ENCODE measurements at regions not wholly inside any gene's neighbourhood (a gene's known extent, or its start where the extent isn't known, plus 50 kb on each side); places are given as distances from the start of the nearest gene placed in this dataset.

GRCh38 chr6:66664112-66664511 is 957.1 kb upstream of the EYS start:
- no peak for DNase-seq (ENCODE audit: low read depth)
- H3K27me3 ChIP-seq (replicated peaks; ENCODE audit: control insufficient read depth, insufficient read depth, low read length), result no peaks in the 10 kb centered on the region
- no peaks in the 10 kb centered on the region for H3K4me1 ChIP-seq (ENCODE audit: control insufficient read depth, insufficient read depth, low read length)
- no peaks in the 10 kb centered on the region for H3K36me3 ChIP-seq (ENCODE audit: control insufficient read depth, insufficient read depth, low read length, severe bottlenecking)
- no peak overlapping the region for H3K9ac ChIP-seq (ENCODE audit: low read length)
- H3K4me3 ChIP-seq (ENCODE audit: low read length), result no peak overlapping the region
- H3K9me3 ChIP-seq (ENCODE audit: control insufficient read depth, low read length), result no peaks in the 10 kb centered on the region

- DNase-seq (ENCODE audit: low read depth), result no peak
- Histone ChIP-seq H3K4me3 (ENCODE audit: low read length) (no peak overlapping the region), H3K9ac (ENCODE audit: low read length) (no peak overlapping the region), H3K9me3 (ENCODE audit: control insufficient read depth, low read length) (no peaks in the 10 kb centered on the region), H3K27me3 (replicated peaks; ENCODE audit: control insufficient read depth, insufficient read depth, low read length) (no peaks in the 10 kb centered on the region), H3K36me3 (ENCODE audit: control insufficient read depth, insufficient read depth, low read length, severe bottlenecking) (no peaks in the 10 kb centered on the region), H3K4me1 (ENCODE audit: control insufficient read depth, insufficient read depth, low read length) (no peaks in the 10 kb centered on the region)
Observed at GRCh38 chr6:66662721-66663507, 955.9 kb upstream of the EYS start.

GRCh38 chr6:66662196-66662595 is 955.2 kb upstream of the EYS start:
- H3K4me1 ChIP-seq (ENCODE audit: control insufficient read depth, insufficient read depth, low read length), result no peaks in the 10 kb centered on the region
- no peaks in the 10 kb centered on the region for H3K36me3 ChIP-seq (ENCODE audit: control insufficient read depth, insufficient read depth, low read length, severe bottlenecking)
- no peaks in the 10 kb centered on the region for H3K27me3 ChIP-seq (replicated peaks; ENCODE audit: control insufficient read depth, insufficient read depth, low read length)
- H3K4me3 ChIP-seq (ENCODE audit: low read length), result no peak overlapping the region
- no peak overlapping the region for H3K9ac ChIP-seq (ENCODE audit: low read length)
- DNase-seq (ENCODE audit: low read depth), result peak; percentile 49
- no peaks in the 10 kb centered on the region for H3K9me3 ChIP-seq (ENCODE audit: control insufficient read depth, low read length)

- DNase-seq (ENCODE audit: low read depth), result no peak
- Histone ChIP-seq H3K9ac (ENCODE audit: low read length) (no peak overlapping the region), H3K36me3 (ENCODE audit: control insufficient read depth, insufficient read depth, low read length, severe bottlenecking) (no peaks in the 10 kb centered on the region), H3K4me3 (ENCODE audit: low read length) (no peak overlapping the region), H3K4me1 (ENCODE audit: control insufficient read depth, insufficient read depth, low read length) (no peaks in the 10 kb centered on the region), H3K27me3 (replicated peaks; ENCODE audit: control insufficient read depth, insufficient read depth, low read length) (no peaks in the 10 kb centered on the region), H3K9me3 (ENCODE audit: control insufficient read depth, low read length) (no peaks in the 10 kb centered on the region)
Observed at GRCh38 chr6:66655420-66655819, 948.4 kb upstream of the EYS start.

- Histone ChIP-seq H3K9ac (ENCODE audit: low read length) (no peak overlapping the region), H3K9me3 (ENCODE audit: control insufficient read depth, low read length) (no peaks in the 10 kb centered on the region), H3K27me3 (replicated peaks; ENCODE audit: control insufficient read depth, insufficient read depth, low read length) (no peaks in the 10 kb centered on the region), H3K4me1 (ENCODE audit: control insufficient read depth, insufficient read depth, low read length) (no peaks in the 10 kb centered on the region), H3K4me3 (ENCODE audit: low read length) (no peak overlapping the region), H3K36me3 (ENCODE audit: control insufficient read depth, insufficient read depth, low read length, severe bottlenecking) (no peaks in the 10 kb centered on the region)
- DNase-seq (ENCODE audit: low read depth), result no peak
Observed at GRCh38 chr6:66638518-66638917, 931.5 kb upstream of the EYS start.

- H3K9me3 ChIP-seq (ENCODE audit: control insufficient read depth, low read length), result no peaks in the 10 kb centered on the region
- H3K9ac ChIP-seq (ENCODE audit: low read length), result no peak overlapping the region
- H3K36me3 ChIP-seq (ENCODE audit: control insufficient read depth, insufficient read depth, low read length, severe bottlenecking), result no peaks in the 10 kb centered on the region
- no peaks in the 10 kb centered on the region for H3K27me3 ChIP-seq (replicated peaks; ENCODE audit: control insufficient read depth, insufficient read depth, low read length)
- DNase-seq (ENCODE audit: low read depth), result no peak
- no peaks in the 10 kb centered on the region for H3K4me1 ChIP-seq (ENCODE audit: control insufficient read depth, insufficient read depth, low read length)
- H3K4me3 ChIP-seq (ENCODE audit: low read length), result no peak overlapping the region
Observed at GRCh38 chr6:66638099-66638498, 931.1 kb upstream of the EYS start.

- H3K4me3 ChIP-seq (ENCODE audit: low read length), result no peak overlapping the region
- no peaks in the 10 kb centered on the region for H3K9me3 ChIP-seq (ENCODE audit: control insufficient read depth, low read length)
- no peaks in the 10 kb centered on the region for H3K4me1 ChIP-seq (ENCODE audit: control insufficient read depth, insufficient read depth, low read length)
- H3K9ac ChIP-seq (ENCODE audit: low read length), result no peak overlapping the region
- no peaks in the 10 kb centered on the region for H3K27me3 ChIP-seq (replicated peaks; ENCODE audit: control insufficient read depth, insufficient read depth, low read length)
- no peaks in the 10 kb centered on the region for H3K36me3 ChIP-seq (ENCODE audit: control insufficient read depth, insufficient read depth, low read length, severe bottlenecking)
- peak; percentile 1 for DNase-seq (ENCODE audit: low read depth)
Observed at GRCh38 chr6:66628917-66629316, 921.9 kb upstream of the EYS start.

- Histone ChIP-seq H3K36me3 (ENCODE audit: control insufficient read depth, insufficient read depth, low read length, severe bottlenecking) (no peaks in the 10 kb centered on the region), H3K4me1 (ENCODE audit: control insufficient read depth, insufficient read depth, low read length) (no peaks in the 10 kb centered on the region), H3K27me3 (replicated peaks; ENCODE audit: control insufficient read depth, insufficient read depth, low read length) (no peaks in the 10 kb centered on the region), H3K9ac (ENCODE audit: low read length) (no peak overlapping the region), H3K4me3 (ENCODE audit: low read length) (no peak overlapping the region), H3K9me3 (ENCODE audit: control insufficient read depth, low read length) (no peaks in the 10 kb centered on the region)
- no peak for DNase-seq (ENCODE audit: low read depth)
Observed at GRCh38 chr6:66623050-66623449, 916.0 kb upstream of the EYS start.

- Histone ChIP-seq H3K4me3 (ENCODE audit: low read length) (no peak overlapping the region), H3K36me3 (ENCODE audit: control insufficient read depth, insufficient read depth, low read length, severe bottlenecking) (no peaks in the 10 kb centered on the region), H3K9ac (ENCODE audit: low read length) (no peak overlapping the region), H3K27me3 (replicated peaks; ENCODE audit: control insufficient read depth, insufficient read depth, low read length) (no peaks in the 10 kb centered on the region), H3K9me3 (ENCODE audit: control insufficient read depth, low read length) (no peaks in the 10 kb centered on the region), H3K4me1 (ENCODE audit: control insufficient read depth, insufficient read depth, low read length) (no peaks in the 10 kb centered on the region)
- no peak for DNase-seq (ENCODE audit: low read depth)
Observed at GRCh38 chr6:66605971-66606370, 898.9 kb upstream of the EYS start.

- no peak for DNase-seq (ENCODE audit: low read depth)
- Histone ChIP-seq H3K27me3 (replicated peaks; ENCODE audit: control insufficient read depth, insufficient read depth, low read length) (no peaks in the 10 kb centered on the region), H3K4me1 (ENCODE audit: control insufficient read depth, insufficient read depth, low read length) (no peaks in the 10 kb centered on the region), H3K4me3 (ENCODE audit: low read length) (no peak overlapping the region), H3K9me3 (ENCODE audit: control insufficient read depth, low read length) (no peaks in the 10 kb centered on the region), H3K36me3 (ENCODE audit: control insufficient read depth, insufficient read depth, low read length, severe bottlenecking) (no peaks in the 10 kb centered on the region), H3K9ac (ENCODE audit: low read length) (no peak overlapping the region)
Observed at GRCh38 chr6:66605011-66605410, 898.0 kb upstream of the EYS start.

- no peak for DNase-seq (ENCODE audit: low read depth)
- Histone ChIP-seq H3K36me3 (ENCODE audit: control insufficient read depth, insufficient read depth, low read length, severe bottlenecking) (no peaks in the 10 kb centered on the region), H3K4me3 (ENCODE audit: low read length) (no peak overlapping the region), H3K9me3 (ENCODE audit: control insufficient read depth, low read length) (peaks cover 5% of the 10 kb centered on the region), H3K4me1 (ENCODE audit: control insufficient read depth, insufficient read depth, low read length) (no peaks in the 10 kb centered on the region), H3K9ac (ENCODE audit: low read length) (no peak overlapping the region), H3K27me3 (replicated peaks; ENCODE audit: control insufficient read depth, insufficient read depth, low read length) (no peaks in the 10 kb centered on the region)
Observed at GRCh38 chr6:66599541-66599940, 892.5 kb upstream of the EYS start.

- Histone ChIP-seq H3K4me3 (ENCODE audit: low read length) (no peak overlapping the region), H3K9me3 (ENCODE audit: control insufficient read depth, low read length) (no peaks in the 10 kb centered on the region), H3K36me3 (ENCODE audit: control insufficient read depth, insufficient read depth, low read length, severe bottlenecking) (no peaks in the 10 kb centered on the region), H3K27me3 (replicated peaks; ENCODE audit: control insufficient read depth, insufficient read depth, low read length) (no peaks in the 10 kb centered on the region), H3K4me1 (ENCODE audit: control insufficient read depth, insufficient read depth, low read length) (no peaks in the 10 kb centered on the region), H3K9ac (ENCODE audit: low read length) (no peak overlapping the region)
- DNase-seq (ENCODE audit: low read depth), result no peak
Observed at GRCh38 chr6:66578362-66578761, 871.3 kb upstream of the EYS start.
